DND-41 (cell line): ENCODE measurements at regions not wholly inside any gene's neighbourhood (a gene's known extent, or its start where the extent isn't known, plus 50 kb on each side); places are given as distances from the start of the nearest gene placed in this dataset.

Source experiments
- ATAC-seq: fragments of 200-7000 bp; cut with Tn5 transposase; 3 replicates; pipeline ENCODE4 v1.9.1; 2021; ENCODE audit warnings: low read depth; ENCODE audit not compliant: insufficient read depth
- DNase-seq: peaks from one replicate; pipeline ENCODE4 v3.0.0-alpha.2; 2020
- H2AFZ ChIP-seq: 2 replicates; pipeline ENCODE4 v1.6.0; 2012; ENCODE audit warnings: low read depth, low read length
- H3K27ac ChIP-seq: 2 replicates; pipeline ENCODE4 v1.5.1; 2012; ENCODE audit warnings: low read length, inconsistent platforms
- H3K27me3 ChIP-seq: fragments of 200-600 bp; sonication (generic); 2 replicates; pipeline ENCODE4 v1.6.0; 2012; ENCODE audit warnings: low read length, mild to moderate bottlenecking, inconsistent platforms; ENCODE audit not compliant: insufficient read depth, poor library complexity
- H3K36me3 ChIP-seq: 2 replicates; pipeline ENCODE4 v1.5.1; 2012; ENCODE audit warnings: low read length, inconsistent platforms; ENCODE audit not compliant: insufficient read depth
- H3K4me1 ChIP-seq: 2 replicates; pipeline ENCODE4 v1.5.1; 2012; ENCODE audit warnings: mild to moderate bottlenecking, low read length; ENCODE audit not compliant: insufficient read depth
- H3K4me2 ChIP-seq: 2 replicates; pipeline ENCODE4 v1.6.0; 2012; ENCODE audit warnings: mild to moderate bottlenecking, moderate library complexity, low read length, inconsistent platforms; ENCODE audit not compliant: insufficient read depth
- H3K4me3 ChIP-seq, 2 experiments: fragments of 200-600 bp in 1 of 2; shearing (Covaris generic) in 1 of 2; 2 replicates each; pipeline ENCODE4 v1.5.1; 2012 to 2016; ENCODE audit warnings: inconsistent platforms in 2 of 2, low read length in 2 of 2, mild to moderate bottlenecking in 2 of 2, low read depth in 1 of 2, moderate library complexity in 1 of 2
- H3K79me2 ChIP-seq: 2 replicates; pipeline ENCODE4 v1.6.0; 2012; ENCODE audit warnings: low read length, inconsistent platforms; ENCODE audit not compliant: insufficient read depth
- H3K9ac ChIP-seq: 2 replicates; pipeline ENCODE4 v1.6.0; 2012; ENCODE audit warnings: low read depth, mild to moderate bottlenecking, inconsistent platforms, low read length, moderate library complexity
- H3K9me3 ChIP-seq: 2 replicates; pipeline ENCODE4 v1.5.1; 2012; ENCODE audit warnings: low read length, moderate library complexity, mild to moderate bottlenecking, inconsistent platforms; ENCODE audit not compliant: insufficient read depth, severe bottlenecking
- H4K20me1 ChIP-seq: 2 replicates; pipeline ENCODE4 v1.6.0; 2012; ENCODE audit warnings: low read length; ENCODE audit not compliant: insufficient read depth
- CTCF ChIP-seq: IDR thresholded peaks from 2 replicates; pipeline ENCODE4 v1.5.1; 2012; ENCODE audit warnings: borderline replicate concordance, low read length, moderate library complexity, mild to moderate bottlenecking; ENCODE audit not compliant: poor library complexity, severe bottlenecking; ENCODE audit errors: extremely low read depth
- EZH2 ChIP-seq: IDR thresholded peaks from 3 replicates; pipeline ENCODE4 v1.6.1; 2012; ENCODE audit warnings: borderline replicate concordance, low read depth, mild to moderate bottlenecking, moderate library complexity, low read length, inconsistent platforms; ENCODE audit not compliant: severe bottlenecking

- Histone ChIP-seq H3K4me3 (no peak overlapping the region), H3K36me3 (no peaks in the 10 kb centered on the region), H3K9me3 (no peaks in the 10 kb centered on the region), H3K27ac (no peak overlapping the region), H3K4me1 (no peaks in the 10 kb centered on the region), H4K20me1 (no peaks in the 10 kb centered on the region), H2AFZ (no peak overlapping the region), H3K9ac (no peak overlapping the region), H3K79me2 (no peaks in the 10 kb centered on the region), H3K4me2 (no peak overlapping the region), H3K27me3 (peaks cover 6% of the 10 kb centered on the region)
- TF ChIP-seq CTCF (no peak), EZH2 (no peak)
- DNase-seq, result no peak
- ATAC-seq, result no peak
These were observed 426.0 kb downstream of the RPS24 start for GRCh38 chr10:78459639-78460037.

- no peak overlapping the region for H3K4me3 ChIP-seq
- TF ChIP-seq EZH2, result no peak
- TF ChIP-seq CTCF, result no peak
- no peak for ATAC-seq
- no peak overlapping the region for H3K9ac ChIP-seq
- no peak overlapping the region for H3K4me2 ChIP-seq
- H4K20me1 ChIP-seq, result no peaks in the 10 kb centered on the region
- DNase-seq, result no peak
- no peak overlapping the region for H3K27ac ChIP-seq
- no peaks in the 10 kb centered on the region for H3K4me1 ChIP-seq
- H3K79me2 ChIP-seq, result no peaks in the 10 kb centered on the region
- H3K9me3 ChIP-seq, result no peaks in the 10 kb centered on the region
- H3K36me3 ChIP-seq, result no peaks in the 10 kb centered on the region
- no peak overlapping the region for H2AFZ ChIP-seq
- H3K27me3 ChIP-seq, result peaks cover 6% of the 10 kb centered on the region
These were observed 426.5 kb downstream of the RPS24 start for GRCh38 chr10:78460204-78460603.

GRCh38 chr10:78461333-78461732, 427.7 kb downstream of the RPS24 start:
- no peak for TF ChIP-seq EZH2
- no peak for TF ChIP-seq CTCF
- no peaks in the 10 kb centered on the region for H3K36me3 ChIP-seq
- H4K20me1 ChIP-seq, result no peaks in the 10 kb centered on the region
- H3K27ac ChIP-seq, result no peak overlapping the region
- H3K9ac ChIP-seq, result no peak overlapping the region
- no peak overlapping the region for H2AFZ ChIP-seq
- no peak for ATAC-seq
- no peaks in the 10 kb centered on the region for H3K9me3 ChIP-seq
- H3K27me3 ChIP-seq, result peaks cover 6% of the 10 kb centered on the region
- H3K4me2 ChIP-seq, result no peak overlapping the region
- no peaks in the 10 kb centered on the region for H3K79me2 ChIP-seq
- no peak overlapping the region for H3K4me3 ChIP-seq
- H3K4me1 ChIP-seq, result no peaks in the 10 kb centered on the region
- no peak for DNase-seq

- no peak overlapping the region for H3K4me3 ChIP-seq
- H4K20me1 ChIP-seq, result no peaks in the 10 kb centered on the region
- ATAC-seq (peak; percentile 86), DNase-seq (peak; percentile 44)
- no peaks in the 10 kb centered on the region for H3K79me2 ChIP-seq
- no peaks in the 10 kb centered on the region for H3K9me3 ChIP-seq
- H2AFZ ChIP-seq, result no peak overlapping the region
- H3K27me3 ChIP-seq, result peaks cover 6% of the 10 kb centered on the region
- TF ChIP-seq EZH2, result no peak
- no peak for TF ChIP-seq CTCF
- no peak overlapping the region for H3K4me2 ChIP-seq
- H3K36me3 ChIP-seq, result no peaks in the 10 kb centered on the region
- no peak overlapping the region for H3K9ac ChIP-seq
- H3K27ac ChIP-seq, result no peak overlapping the region
- H3K4me1 ChIP-seq, result no peaks in the 10 kb centered on the region
These were observed 428.5 kb downstream of the RPS24 start for GRCh38 chr10:78462176-78462575.
